ENCODE measurements at regions not wholly inside any gene's neighbourhood (a gene's known extent, or its start where the extent isn't known, plus 50 kb on each side); places are given as distances from the start of the nearest gene placed in this dataset.

- DNase-seq (ENCODE audit: low spot score) = no peak
Observed at GRCh38 chr14:97517566-97518234, 720.5 kb downstream of the VRK1 start.

GRCh38 chr14:97523936-97524335 lies 726.8 kb downstream of the VRK1 start:
- DNase-seq (ENCODE audit: low spot score) = no peak

GRCh38 chr14:97524589-97525319 lies 727.6 kb downstream of the VRK1 start:
- DNase-seq (ENCODE audit: low spot score) = no peak

GRCh38 chr14:97527993-97528392 lies 730.8 kb downstream of the VRK1 start:
- DNase-seq (ENCODE audit: low spot score) = no peak

- no peak for DNase-seq (ENCODE audit: low spot score)
Observed at GRCh38 chr14:97532052-97532451, 734.9 kb downstream of the VRK1 start.

DNA sequence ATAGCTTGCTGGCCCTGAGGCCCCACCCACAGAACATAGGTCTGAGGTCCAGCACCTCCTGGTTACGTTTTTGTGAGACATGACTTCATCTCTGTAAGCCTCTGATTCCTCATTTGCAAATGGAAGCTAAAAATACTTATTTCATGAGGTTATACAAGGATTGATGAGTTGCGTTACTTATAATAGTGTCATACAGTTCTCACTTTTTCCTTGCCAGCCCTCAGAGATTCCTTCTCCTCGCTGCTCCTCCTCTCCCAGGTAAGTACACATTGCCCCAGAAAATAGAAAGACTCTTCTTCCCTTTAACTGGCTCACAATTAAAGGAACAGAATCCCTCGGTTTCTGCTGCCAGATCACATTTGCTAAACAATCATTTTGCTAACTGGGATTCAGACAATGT lies 739.2 kb downstream of the VRK1 start:
- DNase-seq (ENCODE audit: low spot score) = no peak

- DNase-seq (ENCODE audit: low spot score) = no peak
Observed at GRCh38 chr14:97538749-97539410, 741.7 kb downstream of the VRK1 start.

- DNase-seq (ENCODE audit: low spot score) = no peak
Observed at GRCh38 chr14:97539411-97539795, 742.2 kb downstream of the VRK1 start.

- no peak for DNase-seq (ENCODE audit: low spot score)
Observed at GRCh38 chr14:97539884-97540283, 742.7 kb downstream of the VRK1 start.

DNA sequence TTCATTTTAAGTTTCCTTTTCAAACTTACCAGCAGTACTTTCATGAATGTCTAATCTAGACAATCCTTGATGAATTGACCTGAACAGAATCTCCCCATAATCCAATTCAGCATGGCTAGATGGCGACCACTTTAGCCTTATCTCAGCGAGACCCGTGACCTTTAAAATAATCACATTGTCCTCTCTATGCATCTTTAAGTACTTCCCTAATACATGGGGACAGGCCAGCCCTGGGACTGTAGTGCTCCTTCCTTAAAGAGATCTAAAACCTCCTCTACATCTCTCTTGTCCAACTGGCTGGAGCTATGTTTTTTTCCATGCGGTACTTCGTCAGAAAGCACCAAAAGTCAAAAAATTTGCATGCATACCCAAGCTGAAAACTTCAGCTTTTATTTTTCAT lies 746.0 kb downstream of the VRK1 start:
- no peak for DNase-seq (ENCODE audit: low spot score)

- no peak for DNase-seq (ENCODE audit: low spot score)
Observed at GRCh38 chr14:97543816-97544215, 746.6 kb downstream of the VRK1 start.

GRCh38 chr14:97544571-97544970 lies 747.4 kb downstream of the VRK1 start:
- peak; percentile 66 for DNase-seq (ENCODE audit: low spot score)

DNA sequence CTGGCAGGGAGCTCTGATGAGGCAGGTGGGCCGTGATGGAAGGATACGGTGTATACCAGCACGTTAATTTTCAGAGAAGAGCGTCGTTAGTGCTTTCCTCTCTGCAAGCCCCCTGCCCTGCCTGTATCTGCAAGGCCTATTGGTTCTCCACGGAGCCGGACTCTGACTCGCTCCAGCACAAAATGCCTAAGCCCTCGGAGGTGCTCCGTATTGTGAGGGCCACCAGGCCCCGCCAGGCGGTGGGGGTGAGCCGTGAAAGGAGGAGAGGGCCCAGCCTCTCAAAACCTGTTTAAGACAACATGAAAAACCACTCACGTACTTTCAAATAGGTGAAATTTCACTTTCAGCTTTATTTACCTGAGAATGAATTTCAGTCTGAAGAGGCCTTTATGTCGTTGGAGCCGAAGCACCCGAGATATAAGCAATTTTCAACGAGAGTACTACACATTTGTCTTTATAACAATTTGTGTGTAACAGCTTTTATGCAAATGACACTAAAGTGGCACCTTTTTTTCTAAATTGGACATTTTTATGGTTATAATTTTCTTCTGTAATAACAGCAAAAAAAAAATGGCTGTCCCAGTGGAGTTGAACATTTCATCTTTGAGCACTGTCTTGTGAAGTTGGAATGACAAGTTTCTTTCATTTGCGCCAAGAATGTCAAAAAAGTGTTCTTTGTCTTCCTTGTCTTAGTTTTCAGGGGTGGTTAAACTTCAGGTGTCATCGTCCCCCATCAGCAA lies 749.5 kb downstream of the VRK1 start:
- no peak for DNase-seq (ENCODE audit: low spot score)

DNA sequence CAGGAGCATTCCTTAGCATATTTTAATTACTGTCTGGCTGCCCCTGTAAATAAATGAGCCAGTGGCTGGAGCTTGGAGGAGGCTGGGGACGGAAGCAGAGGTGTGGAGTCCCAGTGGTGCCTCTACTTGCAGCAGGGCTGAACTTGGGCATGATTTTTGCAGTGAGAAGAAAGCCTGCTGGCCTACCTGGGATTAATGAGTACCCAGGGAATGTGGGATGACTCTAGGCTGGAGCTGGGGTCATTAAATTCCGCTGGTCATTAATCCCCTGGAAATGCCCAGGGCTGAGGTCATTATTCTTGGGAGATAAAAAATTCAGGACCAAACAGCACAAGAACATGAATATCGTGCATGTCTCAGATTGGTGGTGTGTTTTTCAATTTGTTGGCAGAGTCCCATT lies 753.3 kb downstream of the VRK1 start:
- DNase-seq (ENCODE audit: low spot score) = no peak

DNA sequence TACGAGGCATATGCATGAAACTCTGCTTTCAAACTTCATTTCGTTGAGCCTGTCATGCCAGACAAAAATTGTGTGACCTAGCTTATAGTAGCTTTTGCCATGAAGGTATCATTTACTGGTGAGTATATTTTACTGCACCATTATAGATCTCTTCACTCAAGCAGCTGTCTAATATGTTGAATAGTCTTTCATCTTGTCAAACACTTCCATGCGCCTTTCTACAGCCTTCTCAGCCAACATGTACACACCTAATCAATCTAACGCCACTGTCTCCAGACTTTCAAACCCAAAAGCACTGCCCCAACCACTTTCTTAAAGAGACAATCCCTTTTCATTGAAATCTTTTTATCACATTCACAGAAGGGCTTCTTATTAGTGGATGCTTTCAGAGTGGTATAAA lies 757.4 kb downstream of the VRK1 start:
- DNase-seq (ENCODE audit: low spot score) = no peak

GRCh38 chr14:97564334-97564733 lies 767.2 kb downstream of the VRK1 start:
- no peak for DNase-seq (ENCODE audit: low spot score)

DNA sequence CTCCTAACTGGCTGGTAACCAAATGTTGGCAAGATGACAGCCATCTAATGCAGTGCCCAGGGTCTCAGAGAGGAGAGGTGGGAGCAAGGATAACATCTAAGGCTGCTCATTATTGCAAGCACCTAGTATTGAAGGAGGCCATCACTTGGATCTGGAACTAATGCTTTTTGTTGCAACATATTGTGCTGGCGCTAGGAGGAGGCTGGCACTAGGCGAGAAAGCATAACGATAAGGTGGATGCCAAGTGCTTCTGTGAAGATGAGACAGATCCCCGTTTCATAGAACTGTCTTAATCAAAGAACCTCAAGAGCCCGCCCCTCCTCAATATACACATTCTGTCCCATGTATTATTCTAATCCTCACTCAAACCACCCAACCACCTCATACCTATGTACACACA lies 774.0 kb downstream of the VRK1 start:
- no peak for DNase-seq (ENCODE audit: low spot score)

GRCh38 chr14:97571866-97572555 lies 774.8 kb downstream of the VRK1 start:
- DNase-seq (ENCODE audit: low spot score) = no peak

DNA sequence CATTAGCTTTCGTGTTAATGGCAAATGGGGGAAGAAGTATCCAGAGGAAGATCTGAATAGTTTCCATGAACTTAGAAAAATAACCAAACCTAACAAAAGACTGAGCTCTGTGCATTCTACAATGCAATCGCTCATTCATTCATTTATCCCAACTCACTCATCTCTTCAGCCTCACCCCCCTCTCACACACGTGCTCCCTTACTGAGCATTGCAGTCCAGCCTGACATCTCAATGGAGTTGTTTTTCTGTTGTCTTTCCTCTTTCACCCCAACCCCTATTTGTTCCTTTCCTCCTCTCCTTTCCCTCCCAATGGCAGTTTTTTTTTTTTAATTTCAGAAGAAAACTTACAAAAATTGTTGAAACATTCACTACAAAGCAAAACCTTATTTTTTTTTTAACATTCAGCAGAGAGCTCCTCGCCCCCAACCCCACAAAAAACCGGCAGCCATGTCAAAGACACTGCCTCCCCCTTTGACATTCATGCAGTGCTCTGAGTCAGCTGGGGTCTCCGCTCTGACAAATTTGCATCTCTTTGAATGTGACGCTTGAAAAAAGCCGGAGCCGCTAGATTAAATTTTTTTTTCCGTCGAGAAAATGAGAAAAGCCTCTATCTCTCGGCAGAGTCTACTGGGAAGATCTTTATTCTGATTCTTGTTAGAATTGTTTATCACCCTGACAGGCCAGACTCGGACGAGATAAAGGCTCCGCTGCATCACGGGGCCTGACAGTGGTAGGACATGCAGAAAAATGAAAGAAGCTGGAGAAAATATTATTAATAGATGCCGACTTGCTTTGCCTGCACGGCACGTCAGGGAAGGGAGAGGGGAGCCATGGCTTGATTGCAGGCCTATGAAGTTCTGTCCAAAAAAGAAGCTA lies 775.6 kb downstream of the VRK1 start:
- DNase-seq (ENCODE audit: low spot score) = no peak

DNA sequence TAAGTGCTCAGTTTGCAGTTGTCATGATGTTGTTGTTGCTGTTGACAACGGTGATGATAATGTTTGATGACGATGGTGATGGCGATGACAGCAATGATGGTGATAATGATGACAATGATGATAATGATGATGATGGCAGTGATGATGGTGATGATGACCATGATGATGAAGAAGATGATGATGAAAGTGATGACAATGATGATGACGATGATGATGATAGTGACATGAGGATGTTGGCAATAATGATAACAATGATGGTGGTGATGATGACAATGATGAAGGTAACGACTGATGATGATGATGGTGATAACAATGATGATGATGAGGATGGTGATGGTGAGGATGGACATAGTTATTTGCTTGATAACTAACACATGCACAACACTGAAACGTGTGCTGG lies 778.5 kb downstream of the VRK1 start:
- no peak for DNase-seq (ENCODE audit: low spot score)

- no peak for DNase-seq (ENCODE audit: low spot score)
Observed at GRCh38 chr14:97578982-97579548, 781.9 kb downstream of the VRK1 start.
